ENCODE measurements at regions not wholly inside any gene's neighbourhood (a gene's known extent, or its start where the extent isn't known, plus 50 kb on each side); places are given as distances from the start of the nearest gene placed in this dataset.
"Not testable (repeated sequence)": the region's sequence is repeated elsewhere in the genome, so short reads cannot be mapped to it uniquely, and the experiment has no call there.

GRCh38 chr18:1094409-1094808 is 189.7 kb downstream of the ADCYAP1 start:
- POLR2A ChIA-PET = no interaction called here
- DNase-seq (no peak), ATAC-seq (no peak)
- no peaks in the 10 kb centered on the region for H3K36me3 Mint-ChIP-seq (ENCODE audit: low read depth)
- no peaks in the 10 kb centered on the region for H3K27me3 Mint-ChIP-seq (ENCODE audit: low read depth)
- no peak overlapping the region for H3K27ac Mint-ChIP-seq
- H3K9me3 Mint-ChIP-seq (ENCODE audit: insufficient read depth) = no peaks in the 10 kb centered on the region
- no peaks in the 10 kb centered on the region for H3K4me1 Mint-ChIP-seq (ENCODE audit: low read depth)
- CTCF ChIA-PET = no interaction called here
- no peak overlapping the region for H3K4me3 Mint-ChIP-seq

GRCh38 chr18:1097991-1098735 is 193.5 kb downstream of the ADCYAP1 start:
- POLR2A ChIA-PET; H3K27ac Mint-ChIP-seq; H3K4me3 Mint-ChIP-seq; DNase-seq; H3K27me3 Mint-ChIP-seq (ENCODE audit: low read depth); H3K4me1 Mint-ChIP-seq (ENCODE audit: low read depth); H3K9me3 Mint-ChIP-seq (ENCODE audit: insufficient read depth); CTCF ChIA-PET; ATAC-seq; H3K36me3 Mint-ChIP-seq (ENCODE audit: low read depth): not testable (repeated sequence)

DNA sequence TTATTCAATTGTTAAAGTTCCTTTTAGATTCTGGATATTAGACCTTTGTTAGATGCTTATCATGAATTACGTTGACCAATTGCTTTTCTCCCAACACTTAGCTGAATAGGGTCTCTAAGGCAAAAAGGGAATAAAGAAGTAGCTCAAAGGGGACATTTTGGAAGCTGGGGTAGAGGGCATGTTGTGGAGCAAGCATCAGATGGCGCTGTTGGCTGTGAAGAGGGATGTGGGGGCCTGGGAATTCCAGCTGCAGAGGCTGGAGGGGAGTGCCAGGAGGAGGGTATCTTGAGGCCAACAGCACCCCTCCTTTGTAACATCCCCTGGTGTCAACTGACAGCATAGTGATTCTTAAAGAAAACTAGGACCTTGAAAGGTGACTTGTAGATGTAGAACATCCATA is 198.2 kb downstream of the ADCYAP1 start:
- ChIA-PET CTCF (no interaction called here), POLR2A (no interaction called here)
- Mint-ChIP-seq H3K27ac (no peak overlapping the region), H3K4me1 (ENCODE audit: low read depth) (no peaks in the 10 kb centered on the region), H3K27me3 (ENCODE audit: low read depth) (no peaks in the 10 kb centered on the region), H3K36me3 (ENCODE audit: low read depth) (no peaks in the 10 kb centered on the region), H3K9me3 (ENCODE audit: insufficient read depth) (peaks cover 9% of the 10 kb centered on the region), H3K4me3 (no peak overlapping the region)
- ATAC-seq = no peak
- no peak for DNase-seq

- CTCF ChIA-PET = no interaction called here
- H3K36me3 Mint-ChIP-seq (ENCODE audit: low read depth) = no peaks in the 10 kb centered on the region
Observed at GRCh38 chr18:1103537-1103936, 198.9 kb downstream of the ADCYAP1 start.

DNA sequence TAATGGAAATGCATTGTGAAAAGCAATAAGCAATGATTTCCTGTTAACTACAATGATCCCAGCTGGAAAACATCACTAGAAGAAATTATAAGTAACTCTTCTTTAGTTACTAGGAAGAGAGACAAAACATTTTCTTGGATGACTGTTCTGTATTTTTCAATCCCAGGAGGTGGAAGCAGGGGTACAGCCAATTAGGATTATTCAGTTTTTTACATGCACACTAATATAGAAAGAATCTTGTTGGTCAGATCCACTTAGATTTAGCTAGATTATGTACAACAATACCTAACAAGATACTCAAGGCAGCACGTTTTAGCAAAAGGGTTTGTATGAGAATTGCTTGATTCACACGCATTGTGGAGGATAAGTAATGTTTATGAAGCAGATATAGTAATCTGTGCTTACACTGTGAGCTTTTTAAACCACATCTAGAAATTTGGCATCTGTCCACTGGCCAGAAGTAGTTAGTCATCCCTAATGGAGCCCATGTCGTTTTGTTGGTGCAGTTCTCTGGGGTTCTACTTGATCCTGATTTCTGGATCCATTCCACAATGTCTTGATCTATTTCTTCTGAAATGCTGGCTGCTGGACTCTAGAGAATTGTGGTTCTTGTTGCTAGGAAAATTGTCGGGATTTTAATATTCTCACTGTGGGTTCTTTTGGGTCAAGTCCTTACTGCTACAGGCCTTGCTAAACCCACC is 199.7 kb downstream of the ADCYAP1 start:
- H3K4me1 Mint-ChIP-seq (ENCODE audit: low read depth) = no peaks in the 10 kb centered on the region
- no peaks in the 10 kb centered on the region for H3K36me3 Mint-ChIP-seq (ENCODE audit: low read depth)
- H3K27ac Mint-ChIP-seq = no peak overlapping the region
- no peaks in the 10 kb centered on the region for H3K27me3 Mint-ChIP-seq (ENCODE audit: low read depth)
- DNase-seq = no peak
- no peak overlapping the region for H3K4me3 Mint-ChIP-seq
- peaks cover 9% of the 10 kb centered on the region for H3K9me3 Mint-ChIP-seq (ENCODE audit: insufficient read depth)
- POLR2A ChIA-PET = no interaction called here
- CTCF ChIA-PET = no interaction called here
- ATAC-seq = no peak

More at GRCh38 chr18:1103537-1103936, 198.9 kb downstream of the ADCYAP1 start:
- H3K27ac Mint-ChIP-seq = no peak overlapping the region
- no peak overlapping the region for H3K4me3 Mint-ChIP-seq
- no peaks in the 10 kb centered on the region for H3K4me1 Mint-ChIP-seq (ENCODE audit: low read depth)
- POLR2A ChIA-PET = no interaction called here
- peaks cover 9% of the 10 kb centered on the region for H3K9me3 Mint-ChIP-seq (ENCODE audit: insufficient read depth)
- no peak for DNase-seq
- no peak for ATAC-seq
- no peaks in the 10 kb centered on the region for H3K27me3 Mint-ChIP-seq (ENCODE audit: low read depth)

- Mint-ChIP-seq H3K4me3 (no peak overlapping the region), H3K27ac (no peak overlapping the region), H3K27me3 (ENCODE audit: low read depth) (no peaks in the 10 kb centered on the region), H3K4me1 (ENCODE audit: low read depth) (no peaks in the 10 kb centered on the region), H3K36me3 (ENCODE audit: low read depth) (no peaks in the 10 kb centered on the region), H3K9me3 (ENCODE audit: insufficient read depth) (no peaks in the 10 kb centered on the region)
- POLR2A ChIA-PET = no interaction called here
- no peak for ATAC-seq
- DNase-seq = no peak
- CTCF ChIA-PET = no interaction called here
Observed at GRCh38 chr18:1124495-1124894, 219.8 kb downstream of the ADCYAP1 start.

GRCh38 chr18:1133541-1133940 is 228.9 kb downstream of the ADCYAP1 start:
- H3K9me3 Mint-ChIP-seq (ENCODE audit: insufficient read depth) = no peaks in the 10 kb centered on the region
- ATAC-seq (no peak), DNase-seq (no peak)
- H3K27ac Mint-ChIP-seq = no peak overlapping the region
- H3K36me3 Mint-ChIP-seq (ENCODE audit: low read depth) = no peaks in the 10 kb centered on the region
- ChIA-PET CTCF (no interaction called here), POLR2A (no interaction called here)
- no peaks in the 10 kb centered on the region for H3K4me1 Mint-ChIP-seq (ENCODE audit: low read depth)
- H3K4me3 Mint-ChIP-seq = no peak overlapping the region
- no peaks in the 10 kb centered on the region for H3K27me3 Mint-ChIP-seq (ENCODE audit: low read depth)

- Mint-ChIP-seq H3K9me3 (ENCODE audit: insufficient read depth) (peaks cover 8% of the 10 kb centered on the region), H3K4me3 (no peak overlapping the region), H3K4me1 (ENCODE audit: low read depth) (no peaks in the 10 kb centered on the region), H3K36me3 (ENCODE audit: low read depth) (no peaks in the 10 kb centered on the region), H3K27ac (no peak overlapping the region), H3K27me3 (ENCODE audit: low read depth) (no peaks in the 10 kb centered on the region)
- POLR2A ChIA-PET = no interaction called here
- ATAC-seq (no peak), DNase-seq (no peak)
- CTCF ChIA-PET = no interaction called here
Observed at GRCh38 chr18:1147730-1148129, 243.1 kb downstream of the ADCYAP1 start.

DNA sequence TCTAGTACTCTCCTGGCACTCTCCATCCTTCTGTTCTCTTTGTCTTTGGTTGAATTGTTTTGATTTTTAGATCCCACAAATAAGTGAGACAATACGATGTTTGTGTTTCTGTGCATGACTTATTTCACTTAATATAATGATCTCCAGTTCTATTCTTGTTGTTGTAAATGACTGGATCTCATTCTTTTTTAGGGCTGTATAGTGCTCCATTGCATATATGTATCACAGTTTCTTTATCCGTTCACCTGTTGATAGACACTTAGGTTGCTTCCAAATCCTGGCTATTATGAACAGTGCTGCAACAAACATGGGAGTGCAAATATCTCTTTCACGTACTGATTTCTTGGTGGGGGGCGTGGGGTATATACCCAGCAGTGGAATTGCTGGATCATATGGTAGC is 245.0 kb downstream of the ADCYAP1 start:
- H3K9me3 Mint-ChIP-seq (ENCODE audit: insufficient read depth) = no peaks in the 10 kb centered on the region
- H3K4me1 Mint-ChIP-seq (ENCODE audit: low read depth) = no peaks in the 10 kb centered on the region
- no peaks in the 10 kb centered on the region for H3K27me3 Mint-ChIP-seq (ENCODE audit: low read depth)
- CTCF ChIA-PET = no interaction called here
- no peaks in the 10 kb centered on the region for H3K36me3 Mint-ChIP-seq (ENCODE audit: low read depth)
- DNase-seq = no peak
- no peak overlapping the region for H3K4me3 Mint-ChIP-seq
- no peak overlapping the region for H3K27ac Mint-ChIP-seq
- POLR2A ChIA-PET = no interaction called here
- ATAC-seq = no peak

- H3K27me3 Mint-ChIP-seq (ENCODE audit: low read depth) = no peaks in the 10 kb centered on the region
- ChIA-PET POLR2A (no interaction called here), CTCF (no interaction called here)
- ATAC-seq (no peak), DNase-seq (no peak)
- H3K36me3 Mint-ChIP-seq (ENCODE audit: low read depth) = no peaks in the 10 kb centered on the region
- no peak overlapping the region for H3K27ac Mint-ChIP-seq
- H3K9me3 Mint-ChIP-seq (ENCODE audit: insufficient read depth) = no peaks in the 10 kb centered on the region
- no peak overlapping the region for H3K4me3 Mint-ChIP-seq
- H3K4me1 Mint-ChIP-seq (ENCODE audit: low read depth) = no peaks in the 10 kb centered on the region
Observed at GRCh38 chr18:1150344-1150743, 245.7 kb downstream of the ADCYAP1 start.

DNA sequence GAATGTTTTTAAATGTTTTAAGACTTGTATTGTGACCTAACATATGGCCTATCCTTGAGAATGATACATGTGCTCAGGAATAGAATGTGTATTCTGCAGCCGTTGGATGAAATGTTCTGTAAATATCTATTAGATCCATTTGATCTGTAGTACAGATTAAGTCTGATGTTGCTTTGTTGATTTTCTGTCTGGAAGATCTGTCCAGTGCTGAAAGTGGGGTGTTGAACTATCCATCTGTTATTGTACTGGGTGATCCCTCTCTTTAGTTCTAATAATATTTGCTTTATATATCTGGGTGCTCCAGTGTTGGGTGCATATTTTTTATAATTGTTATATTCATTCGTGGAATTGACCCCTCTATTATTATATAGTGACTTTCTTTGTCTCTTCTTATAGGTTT is 248.3 kb downstream of the ADCYAP1 start:
- POLR2A ChIA-PET; H3K27me3 Mint-ChIP-seq (ENCODE audit: low read depth); H3K4me1 Mint-ChIP-seq (ENCODE audit: low read depth); H3K9me3 Mint-ChIP-seq (ENCODE audit: insufficient read depth); H3K27ac Mint-ChIP-seq; CTCF ChIA-PET; DNase-seq; ATAC-seq; H3K4me3 Mint-ChIP-seq; H3K36me3 Mint-ChIP-seq (ENCODE audit: low read depth): not testable (repeated sequence)

DNA sequence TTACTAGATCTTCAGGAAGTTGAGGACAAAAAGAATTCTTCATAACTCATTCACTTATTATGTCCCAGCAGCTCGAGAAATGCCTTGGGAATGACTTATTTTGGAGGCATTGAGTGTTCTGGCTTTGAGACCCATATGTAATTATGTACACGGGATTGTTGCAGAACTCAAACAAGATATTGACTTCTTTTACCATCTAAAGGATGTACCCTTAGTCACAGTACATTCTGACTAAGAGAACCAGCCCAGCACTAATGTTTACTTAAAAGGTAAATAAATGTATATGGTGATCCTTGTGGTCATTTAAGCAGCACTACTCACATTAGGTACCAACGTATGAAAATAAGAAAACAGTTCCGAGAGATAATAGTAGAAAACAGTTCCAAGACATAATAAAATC is 268.9 kb downstream of the ADCYAP1 start:
- Mint-ChIP-seq H3K27ac (no peak overlapping the region), H3K9me3 (ENCODE audit: insufficient read depth) (peaks cover 8% of the 10 kb centered on the region), H3K4me1 (ENCODE audit: low read depth) (no peaks in the 10 kb centered on the region), H3K4me3 (no peak overlapping the region), H3K27me3 (ENCODE audit: low read depth) (no peaks in the 10 kb centered on the region), H3K36me3 (ENCODE audit: low read depth) (no peaks in the 10 kb centered on the region)
- DNase-seq (no peak), ATAC-seq (no peak)
- ChIA-PET CTCF (no interaction called here), POLR2A (no interaction called here)

- Mint-ChIP-seq H3K27me3 (ENCODE audit: low read depth) (no peaks in the 10 kb centered on the region), H3K9me3 (ENCODE audit: insufficient read depth) (peaks cover 11% of the 10 kb centered on the region), H3K27ac (no peak overlapping the region), H3K36me3 (ENCODE audit: low read depth) (no peaks in the 10 kb centered on the region), H3K4me1 (ENCODE audit: low read depth) (no peaks in the 10 kb centered on the region), H3K4me3 (no peak overlapping the region)
- DNase-seq (no peak), ATAC-seq (no peak)
- ChIA-PET CTCF (no interaction called here), POLR2A (no interaction called here)
Observed at GRCh38 chr18:1177232-1177631, 272.6 kb downstream of the ADCYAP1 start.

Data from activated CD8-positive, alpha-beta T cell treated with anti-CD3 and anti-CD28 coated beads, Interleukin-2, amount 10 ng/mL, durations not matched to agents 7 days and 5 days (primary cell).